ENCODE measurements at regions not wholly inside any gene's neighbourhood (a gene's known extent, or its start where the extent isn't known, plus 50 kb on each side); places are given as distances from the start of the nearest gene placed in this dataset.

GRCh38 chr18:2414235-2414634 lies 157.1 kb downstream of the METTL4 start:
- DNase-seq, result no peak
- H3K4me2 ChIP-seq (ENCODE audit: low read depth, low read length), result no peak overlapping the region

GRCh38 chr18:2415656-2416055 lies 155.6 kb downstream of the METTL4 start:
- H3K9me3 ChIP-seq (replicated peaks; ENCODE audit: insufficient read depth, low read length), result no peaks in the 10 kb centered on the region
- no peak overlapping the region for H3K27ac ChIP-seq (ENCODE audit: low read length)
- H3K4me3 ChIP-seq (ENCODE audit: low read length), result no peak overlapping the region
- no peak for TF ChIP-seq EZH2phosphoT487 (IDR thresholded peaks at IDR 0.05; ENCODE audit: low read length)
- TF ChIP-seq EZH2 (optimal IDR thresholded peaks at IDR 0.05; ENCODE audit: low read depth, low read length), result no peak
- TF ChIP-seq CTCF (IDR thresholded peaks at IDR 0.05; ENCODE audit: low read length), result no peak
- H3K4me2 ChIP-seq (ENCODE audit: low read depth, low read length), result no peak overlapping the region
- no peak overlapping the region for H3K9ac ChIP-seq (ENCODE audit: low read length)
- H3K79me2 ChIP-seq (ENCODE audit: low read length), result no peaks in the 10 kb centered on the region
- no peaks in the 10 kb centered on the region for H3F3A ChIP-seq (ENCODE audit: insufficient read depth, low read length)
- no peak for DNase-seq
- no peaks in the 10 kb centered on the region for H4K20me1 ChIP-seq (ENCODE audit: insufficient read depth, low read length)
- no peaks in the 10 kb centered on the region for H3K9me2 ChIP-seq (replicated peaks; ENCODE audit: insufficient read depth, low read length)
- H3K4me1 ChIP-seq (ENCODE audit: low read length), result no peaks in the 10 kb centered on the region
- H3K27me3 ChIP-seq (replicated peaks; ENCODE audit: insufficient read depth, low read length), result no peaks in the 10 kb centered on the region
- no peaks in the 10 kb centered on the region for H3K36me3 ChIP-seq (replicated peaks; ENCODE audit: insufficient read depth, low read length)
- H2AFZ ChIP-seq (ENCODE audit: low read length), result no peak overlapping the region

More at GRCh38 chr18:2414235-2414634, 157.1 kb downstream of the METTL4 start:
- H3K4me3 ChIP-seq (ENCODE audit: low read length), result no peak overlapping the region
- no peaks in the 10 kb centered on the region for H3K9me3 ChIP-seq (replicated peaks; ENCODE audit: insufficient read depth, low read length)
- H3K4me1 ChIP-seq (ENCODE audit: low read length), result no peaks in the 10 kb centered on the region
- H3K9me2 ChIP-seq (replicated peaks; ENCODE audit: insufficient read depth, low read length), result no peaks in the 10 kb centered on the region
- no peak overlapping the region for H3K27ac ChIP-seq (ENCODE audit: low read length)
- H3K27me3 ChIP-seq (replicated peaks; ENCODE audit: insufficient read depth, low read length), result no peaks in the 10 kb centered on the region
- H4K20me1 ChIP-seq (ENCODE audit: insufficient read depth, low read length), result no peaks in the 10 kb centered on the region
- H3K9ac ChIP-seq (ENCODE audit: low read length), result no peak overlapping the region
- TF ChIP-seq EZH2 (optimal IDR thresholded peaks at IDR 0.05; ENCODE audit: low read depth, low read length) (no peak), EZH2phosphoT487 (IDR thresholded peaks at IDR 0.05; ENCODE audit: low read length) (no peak), CTCF (IDR thresholded peaks at IDR 0.05; ENCODE audit: low read length) (no peak)
- no peaks in the 10 kb centered on the region for H3K79me2 ChIP-seq (ENCODE audit: low read length)
- H3K36me3 ChIP-seq (replicated peaks; ENCODE audit: insufficient read depth, low read length), result no peaks in the 10 kb centered on the region
- no peak overlapping the region for H2AFZ ChIP-seq (ENCODE audit: low read length)
- H3F3A ChIP-seq (ENCODE audit: insufficient read depth, low read length), result no peaks in the 10 kb centered on the region

- Histone ChIP-seq H3K9me2 (replicated peaks; ENCODE audit: insufficient read depth, low read length) (no peaks in the 10 kb centered on the region), H3K79me2 (ENCODE audit: low read length) (no peaks in the 10 kb centered on the region), H3K9ac (ENCODE audit: low read length) (no peak overlapping the region), H2AFZ (ENCODE audit: low read length) (no peak overlapping the region), H3K4me2 (ENCODE audit: low read depth, low read length) (no peak overlapping the region), H3K4me1 (ENCODE audit: low read length) (no peaks in the 10 kb centered on the region), H3K27me3 (replicated peaks; ENCODE audit: insufficient read depth, low read length) (no peaks in the 10 kb centered on the region), H3K9me3 (replicated peaks; ENCODE audit: insufficient read depth, low read length) (no peaks in the 10 kb centered on the region), H3F3A (ENCODE audit: insufficient read depth, low read length) (no peaks in the 10 kb centered on the region), H3K4me3 (ENCODE audit: low read length) (no peak overlapping the region), H3K36me3 (replicated peaks; ENCODE audit: insufficient read depth, low read length) (no peaks in the 10 kb centered on the region), H3K27ac (ENCODE audit: low read length) (no peak overlapping the region), H4K20me1 (ENCODE audit: insufficient read depth, low read length) (no peaks in the 10 kb centered on the region)
- TF ChIP-seq CTCF (IDR thresholded peaks at IDR 0.05; ENCODE audit: low read length), result no peak
- no peak for TF ChIP-seq EZH2phosphoT487 (IDR thresholded peaks at IDR 0.05; ENCODE audit: low read length)
- TF ChIP-seq EZH2 (optimal IDR thresholded peaks at IDR 0.05; ENCODE audit: low read depth, low read length), result no peak
- no peak for DNase-seq
These were observed 153.3 kb downstream of the METTL4 start for GRCh38 chr18:2417861-2418610.
